Parathyroid adenoma (tissue), 2 donors: ENCODE measurements at regions not wholly inside any gene's neighbourhood (a gene's known extent, or its start where the extent isn't known, plus 50 kb on each side); places are given as distances from the start of the nearest gene placed in this dataset.
A peak's percentile ranks its signal among the peaks of the same experiment; 100 is the strongest.

Experiments used
- H2AFZ ChIP-seq: fragments of 300-600 bp; sonication (generic); one replicate; pipeline ENCODE4 v1.7.0; 2017; ENCODE audit warnings: antibody characterized with exemption, mild to moderate bottlenecking
- H3K27ac ChIP-seq: fragments of 300-600 bp; sonication (generic); one replicate; pipeline ENCODE4 v1.7.0; 2017
- H3K27me3 ChIP-seq: fragments of 300-600 bp; sonication (generic); one replicate; pipeline ENCODE4 v1.7.0; 2017; ENCODE audit warnings: low read length; ENCODE audit not compliant: control insufficient read depth, insufficient read depth
- H3K36me3 ChIP-seq: fragments of 300-600 bp; sonication (generic); one replicate; pipeline ENCODE4 v1.7.0; 2017; ENCODE audit warnings: low read length; ENCODE audit not compliant: control insufficient read depth, insufficient read depth
- H3K4me1 ChIP-seq: fragments of 300-600 bp; sonication (generic); one replicate; pipeline ENCODE4 v1.7.0; 2017; ENCODE audit warnings: control low read depth
- H3K4me2 ChIP-seq: fragments of 300-600 bp; sonication (generic); one replicate; pipeline ENCODE4 v1.7.0; 2017; ENCODE audit warnings: low read length
- H3K4me3 ChIP-seq: fragments of 300-600 bp; sonication (generic); one replicate; pipeline ENCODE4 v1.7.0; 2017; ENCODE audit warnings: low read depth, low read length
- H3K79me2 ChIP-seq: fragments of 300-600 bp; sonication (generic); one replicate; pipeline ENCODE4 v1.7.0; 2017; ENCODE audit warnings: control low read depth
- H3K9ac ChIP-seq: fragments of 300-600 bp; sonication (generic); one replicate; pipeline ENCODE4 v1.7.0; 2017; ENCODE audit warnings: mild to moderate bottlenecking
- H3K9me3 ChIP-seq: fragments of 300-600 bp; sonication (generic); one replicate; pipeline ENCODE4 v1.7.0; 2017; ENCODE audit warnings: low read length; ENCODE audit not compliant: control insufficient read depth
- CTCF ChIP-seq: fragments of 300-600 bp; sonication (generic); IDR thresholded peaks from one replicate; pipeline ENCODE4 v1.7.0; 2017; ENCODE audit warnings: antibody characterized with exemption, mild to moderate bottlenecking
- donor health status: primary hyperparathyroidism.

- no peaks in the 10 kb centered on the region for H3K4me1 ChIP-seq
- no peaks in the 10 kb centered on the region for H3K36me3 ChIP-seq
- TF ChIP-seq CTCF = no peak
- no peak overlapping the region for H3K27ac ChIP-seq
- no peaks in the 10 kb centered on the region for H3K27me3 ChIP-seq
- H3K9ac ChIP-seq = no peak overlapping the region
- no peak overlapping the region for H3K4me2 ChIP-seq
- H2AFZ ChIP-seq = no peak overlapping the region
- no peak overlapping the region for H3K4me3 ChIP-seq
- H3K9me3 ChIP-seq = no peaks in the 10 kb centered on the region
- H3K79me2 ChIP-seq = no peaks in the 10 kb centered on the region
Measured at GRCh38 chr2:61774351-61774750, 79.5 kb downstream of the FAM161A start.

GRCh38 chr2:61771904-61772845 is 81.7 kb downstream of the FAM161A start:
- Histone ChIP-seq H3K4me2 (no peak overlapping the region), H2AFZ (no peak overlapping the region), H3K79me2 (no peaks in the 10 kb centered on the region), H3K4me1 (no peaks in the 10 kb centered on the region), H3K4me3 (no peak overlapping the region), H3K27me3 (no peaks in the 10 kb centered on the region), H3K36me3 (no peaks in the 10 kb centered on the region), H3K9ac (no peak overlapping the region), H3K9me3 (no peaks in the 10 kb centered on the region), H3K27ac (no peak overlapping the region)
- no peak for TF ChIP-seq CTCF

- H3K36me3 ChIP-seq = no peaks in the 10 kb centered on the region
- no peak overlapping the region for H3K27ac ChIP-seq
- H3K9ac ChIP-seq = no peak overlapping the region
- H3K9me3 ChIP-seq = no peaks in the 10 kb centered on the region
- no peaks in the 10 kb centered on the region for H3K4me1 ChIP-seq
- no peak for TF ChIP-seq CTCF
- H3K27me3 ChIP-seq = no peaks in the 10 kb centered on the region
- H3K79me2 ChIP-seq = no peaks in the 10 kb centered on the region
- no peak overlapping the region for H3K4me2 ChIP-seq
- H3K4me3 ChIP-seq = no peak overlapping the region
- H2AFZ ChIP-seq = no peak overlapping the region
Measured at GRCh38 chr2:61770746-61771145, 83.1 kb downstream of the FAM161A start.

- Histone ChIP-seq H3K27me3 (no peaks in the 10 kb centered on the region), H3K9me3 (no peaks in the 10 kb centered on the region), H3K79me2 (no peaks in the 10 kb centered on the region), H3K4me2 (no peak overlapping the region), H3K4me1 (no peaks in the 10 kb centered on the region), H3K4me3 (no peak overlapping the region), H3K27ac (no peak overlapping the region), H3K36me3 (no peaks in the 10 kb centered on the region), H3K9ac (no peak overlapping the region), H2AFZ (peak overlapping the region; percentile 35)
- TF ChIP-seq CTCF = no peak
Measured at GRCh38 chr2:61770298-61770697, 83.6 kb downstream of the FAM161A start.
